NCI-H748 treated with DMSO at 0.1 percent for 48 hours (cell line): ENCODE measurements at regions not wholly inside any gene's neighbourhood (a gene's known extent, or its start where the extent isn't known, plus 50 kb on each side); places are given as distances from the start of the nearest gene placed in this dataset.
"Not testable (repeated sequence)": the region's sequence is repeated elsewhere in the genome, so short reads cannot be mapped to it uniquely, and the experiment has no call there.

Source experiments
- DNase-seq: peaks from one replicate; lab custom pipeline; 2025; lab: John Stamatoyannopoulos, UW

GRCh38 chr5:15383469-15383868 lies 116.5 kb upstream of the FBXL7 start:
- peak; percentile 47 for DNase-seq

GRCh38 chr5:15383021-15383420 lies 117.0 kb upstream of the FBXL7 start:
- DNase-seq, result no peak

GRCh38 chr5:15377573-15378340 lies 122.2 kb upstream of the FBXL7 start:
- DNase-seq, result no peak

- no peak for DNase-seq
Observed at GRCh38 chr5:15376803-15377202, 123.2 kb upstream of the FBXL7 start.

GRCh38 chr5:15376088-15376487 lies 123.9 kb upstream of the FBXL7 start:
- DNase-seq, result no peak

GRCh38 chr5:15375559-15375958 lies 124.4 kb upstream of the FBXL7 start:
- DNase-seq, result no peak

GRCh38 chr5:15374886-15375285 lies 125.1 kb upstream of the FBXL7 start:
- DNase-seq, result no peak

- no peak for DNase-seq
Observed at GRCh38 chr5:15373151-15373550, 126.8 kb upstream of the FBXL7 start.

GRCh38 chr5:15371184-15371583 lies 128.8 kb upstream of the FBXL7 start:
- DNase-seq, result no peak

- no peak for DNase-seq
Observed at GRCh38 chr5:15368835-15369234, 131.1 kb upstream of the FBXL7 start.

GRCh38 chr5:15367489-15367888 lies 132.5 kb upstream of the FBXL7 start:
- DNase-seq, result no peak

GRCh38 chr5:15366676-15367391 lies 133.1 kb upstream of the FBXL7 start:
- no peak for DNase-seq

GRCh38 chr5:15365070-15365469 lies 134.9 kb upstream of the FBXL7 start:
- no peak for DNase-seq

- DNase-seq, result no peak
Observed at GRCh38 chr5:15363601-15364000, 136.4 kb upstream of the FBXL7 start.

- not testable (repeated sequence) for DNase-seq
Observed at GRCh38 chr5:15357092-15357453, 142.9 kb upstream of the FBXL7 start.

- DNase-seq, result not testable (repeated sequence)
Observed at GRCh38 chr5:15356308-15357091, 143.5 kb upstream of the FBXL7 start.

- no peak for DNase-seq
Observed at GRCh38 chr5:15354021-15354420, 146.0 kb upstream of the FBXL7 start.

GRCh38 chr5:15353086-15353645 lies 146.8 kb upstream of the FBXL7 start:
- no peak for DNase-seq

GRCh38 chr5:15350614-15351013 lies 149.4 kb upstream of the FBXL7 start:
- no peak for DNase-seq

GRCh38 chr5:15346738-15347137 lies 153.2 kb upstream of the FBXL7 start:
- no peak for DNase-seq

GRCh38 chr5:15344954-15345353 lies 155.0 kb upstream of the FBXL7 start:
- no peak for DNase-seq

GRCh38 chr5:15338546-15338945 lies 161.4 kb upstream of the FBXL7 start:
- DNase-seq, result no peak
